ENCODE measurements at regions not wholly inside any gene's neighbourhood (a gene's known extent, or its start where the extent isn't known, plus 50 kb on each side); places are given as distances from the start of the nearest gene placed in this dataset.

DNA sequence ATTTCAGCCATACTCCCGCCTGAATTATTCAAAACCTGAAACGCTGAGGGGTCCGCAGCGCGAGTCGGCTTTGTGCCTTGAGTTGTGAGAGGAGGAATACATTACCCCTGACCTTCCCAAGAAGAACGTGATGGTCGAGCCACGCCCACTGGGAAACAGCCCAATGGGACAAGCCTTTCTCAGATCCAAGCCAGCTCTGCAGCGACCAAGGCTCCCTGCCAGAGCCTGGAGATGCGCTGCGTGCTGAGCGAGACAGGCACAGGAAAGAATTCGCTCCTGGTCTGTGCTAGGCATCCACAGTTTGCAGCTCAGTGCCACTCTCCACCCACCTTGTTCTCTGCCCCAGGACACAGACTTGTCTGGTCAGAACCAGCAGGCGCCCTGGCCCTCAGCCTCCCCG, 74.1 kb upstream of the GLI2 start:
- ChIA-PET POLR2A (no interaction called here), CTCF (ENCODE audit: low intra/inter-chr PET ratio, low total read pairs) (no interaction called here)
- Histone ChIP-seq H3K36me3 (replicated peaks in 1 of 2; ENCODE audit: control insufficient read depth in 1 of 2, insufficient read depth in 2 of 2, low read length in 2 of 2) (no peaks in the 10 kb centered on the region), H3K4me3 (replicated peaks in 1 of 3; ENCODE audit: insufficient read depth in 1 of 3, low read depth in 2 of 3, low read length in 3 of 3) (no peak overlapping the region), H3K27me3 (ENCODE audit: control insufficient read depth in 1 of 2, insufficient read depth in 2 of 2, low read length in 2 of 2) (peaks cover 0 to 48% of the 10 kb centered on the region in 2 experiments; a peak in 4 of 5 replicates), H3K27ac (ENCODE audit: extremely low read length, insufficient read depth, low read length) (no peak overlapping the region), H3K4me2 (ENCODE audit: low read depth, low read length) (no peak overlapping the region), H2AFZ (ENCODE audit: low read length) (no peak overlapping the region), H3K9me3 (ENCODE audit: low read length) (peaks cover 9% of the 10 kb centered on the region), H3K9ac (ENCODE audit: insufficient read depth, low read depth, low read length) (no peak overlapping the region), H3K79me2 (ENCODE audit: insufficient read depth, low read length) (no peaks in the 10 kb centered on the region), H4K20me1 (ENCODE audit: insufficient read depth, low read length) (no peaks in the 10 kb centered on the region; the same call in 1 of the 2 replicates), H3K4me1 (ENCODE audit: insufficient read depth, low read length) (0 out of 2 replicates have a peak, but pooled peaks cover 6% of the 10 kb centered on the region)
- intact Hi-C loops (cut with micrococcal nuclease; ENCODE audit: unreplicated experiment), result loop anchor here (2.0 kb wide), 1 partner anchor 19 kb away; no protein-coding TSS in a partner anchor
- in situ Hi-C loops (cut with HindIII; ENCODE audit: extremely low pct_ligation_motif_present, low pct_unique_long_range_greater_than_20kb), result no loop called here
- FAIRE-seq, result no peak
- ATAC-seq, result no peak; the same call in 2 of the 3 replicates
- DNase-seq (ENCODE audit: low spot score), result no peak
- 34% methylated on average over 16 of the region's 16 CpGs for WGBS (ENCODE audit: low lambda C conversion rate)
- TF ChIP-seq ZNF768 (CRISPR knock-in tag; IDR thresholded peaks at IDR 0.05) (peak; percentile 11; the same call in 1 of the 2 replicates), PLSCR1 (CRISPR knock-in tag; IDR thresholded peaks at IDR 0.05; ENCODE audit: borderline replicate concordance) (no peak)
- no TSS peak for BruUV-seq (replicated peaks)

- Histone ChIP-seq H3K27me3 (ENCODE audit: control insufficient read depth in 1 of 2, insufficient read depth in 2 of 2, low read length in 2 of 2) (peaks cover 0 to 46% of the 10 kb centered on the region in 2 experiments; a peak in 4 of 5 replicates), H3K27ac (ENCODE audit: extremely low read length, insufficient read depth, low read length) (no peak overlapping the region), H3K4me2 (ENCODE audit: low read depth, low read length) (no peak overlapping the region), H3K4me3 (replicated peaks in 1 of 3; ENCODE audit: insufficient read depth in 1 of 3, low read depth in 2 of 3, low read length in 3 of 3) (no peak overlapping the region), H2AFZ (ENCODE audit: low read length) (no peak overlapping the region), H3K4me1 (ENCODE audit: insufficient read depth, low read length) (0 out of 2 replicates have a peak, but pooled peaks cover 6% of the 10 kb centered on the region), H3K9me3 (ENCODE audit: low read length) (peaks cover 12% of the 10 kb centered on the region), H3K36me3 (replicated peaks in 1 of 2; ENCODE audit: control insufficient read depth in 1 of 2, insufficient read depth in 2 of 2, low read length in 2 of 2) (no peaks in the 10 kb centered on the region), H4K20me1 (ENCODE audit: insufficient read depth, low read length) (no peaks in the 10 kb centered on the region; the same call in 1 of the 2 replicates), H3K79me2 (ENCODE audit: insufficient read depth, low read length) (no peaks in the 10 kb centered on the region), H3K9ac (ENCODE audit: insufficient read depth, low read depth, low read length) (no peak overlapping the region)
- DNase-seq (ENCODE audit: low spot score) (no peak), FAIRE-seq (no peak), ATAC-seq (no peak)
- no TSS peak for BruUV-seq (replicated peaks)
- TF ChIP-seq ZNF24 (IDR thresholded peaks at IDR 0.05) (no peak), RCOR2 (CRISPR knock-in tag; IDR thresholded peaks at IDR 0.05) (no peak), JUN (CRISPR knock-in tag; IDR thresholded peaks at IDR 0.05) (no peak), FOXP4 (CRISPR knock-in tag; IDR thresholded peaks at IDR 0.05) (no peak)
- ChIA-PET CTCF (ENCODE audit: low intra/inter-chr PET ratio, low total read pairs) (no interaction called here), POLR2A (no interaction called here)
- in situ Hi-C loops (cut with HindIII; ENCODE audit: extremely low pct_ligation_motif_present, low pct_unique_long_range_greater_than_20kb), result no loop called here
- WGBS (ENCODE audit: low lambda C conversion rate), result 69% methylated on average over 4 of the region's 4 CpGs
- intact Hi-C loops (cut with micrococcal nuclease; ENCODE audit: unreplicated experiment), result no loop called here
These were observed 73.6 kb upstream of the GLI2 start for GRCh38 chr2:120662046-120662445.
